ENCODE measurements at regions not wholly inside any gene's neighbourhood (a gene's known extent, or its start where the extent isn't known, plus 50 kb on each side); places are given as distances from the start of the nearest gene placed in this dataset.

GRCh38 chr10:105714728-105715127 lies 1073.6 kb downstream of the SORCS3 start:
- intact Hi-C loops (cut with micrococcal nuclease) = no loop called here
- TF ChIP-seq POLR2AphosphoS5 (IDR thresholded peaks at IDR 0.05; ENCODE audit: insufficient read depth, low read depth, low read length) (no peak), CTCF (IDR thresholded peaks at IDR 0.05; ENCODE audit: extremely low read depth in 1 of 2, insufficient read depth in 1 of 2, low read depth in 1 of 2, low read length in 2 of 2) (no peak), MYC (IDR thresholded peaks at IDR 0.05; ENCODE audit: low read depth, low read length) (no peak), FOS (IDR thresholded peaks at IDR 0.05; ENCODE audit: borderline replicate concordance, insufficient read depth, low read length) (no peak), GATA2 (IDR thresholded peaks at IDR 0.05; ENCODE audit: insufficient read depth, insufficient read length, low read depth, low read length) (no peak)
- dilution Hi-C loops (cut with MboI; ENCODE audit: extremely low pct_ligation_motif_present, low sequenced_read_pairs) = no loop called here
- CTCF ChIA-PET = no interaction called here
- POLR2A ChIA-PET = no interaction called here
- FAIRE-seq (no peak), DNase-seq (ENCODE audit: low read depth, low spot score) (no peak)
- Histone ChIP-seq H3K79me2 (ENCODE audit: control insufficient read depth, insufficient read depth, low read length) (no peaks in the 10 kb centered on the region), H3K27ac (ENCODE audit: insufficient read depth, low read depth, low read length) (no peak overlapping the region), H3K4me3 (replicated peaks in 1 of 3; ENCODE audit: insufficient read depth in 1 of 3, low read depth in 1 of 3, low read length in 3 of 3) (no peak overlapping the region), H3K4me1 (ENCODE audit: control insufficient read depth, extremely low read depth, insufficient read depth, low read length) (no peaks in the 10 kb centered on the region), H3K27me3 (ENCODE audit: control insufficient read depth in 2 of 2, insufficient read depth in 2 of 2, low read length in 2 of 2) (no peaks in the 10 kb centered on the region), H2AFZ (ENCODE audit: low read depth, low read length) (no peak overlapping the region), H3K4me2 (ENCODE audit: insufficient read depth, low read length) (no peak overlapping the region), H3K9me3 (replicated peaks; ENCODE audit: control insufficient read depth, insufficient read depth, low read length) (peaks cover 2% of the 10 kb centered on the region), H3K9ac (replicated peaks; ENCODE audit: extremely low read depth, insufficient read depth, low read length) (no peak overlapping the region), H3K9me1 (replicated peaks; ENCODE audit: control insufficient read depth, extremely low read depth, insufficient read depth, low read length) (no peaks in the 10 kb centered on the region), H4K20me1 (replicated peaks; ENCODE audit: control insufficient read depth, extremely low read depth, insufficient read depth, low read length) (no peaks in the 10 kb centered on the region), H3K36me3 (ENCODE audit: control insufficient read depth in 2 of 2, extremely low read depth in 1 of 2, insufficient read depth in 2 of 2, low read length in 2 of 2) (no peaks in the 10 kb centered on the region)
- no TSS peak for BruUV-seq (replicated peaks)

- CTCF ChIA-PET = no interaction called here
Measured at GRCh38 chr10:105707603-105708002, 1066.5 kb downstream of the SORCS3 start.

More at GRCh38 chr10:105707603-105708002, 1066.5 kb downstream of the SORCS3 start:
- FAIRE-seq (no peak), DNase-seq (ENCODE audit: low read depth, low spot score) (no peak)
- no peak overlapping the region for H3K4me3 ChIP-seq (replicated peaks in 1 of 3; ENCODE audit: insufficient read depth in 1 of 3, low read depth in 1 of 3, low read length in 3 of 3)
- no peak overlapping the region for H2AFZ ChIP-seq (ENCODE audit: low read depth, low read length)
- BruUV-seq (replicated peaks) = no TSS peak
- H3K4me1 ChIP-seq (ENCODE audit: control insufficient read depth, extremely low read depth, insufficient read depth, low read length) = no peaks in the 10 kb centered on the region
- no peak overlapping the region for H3K9ac ChIP-seq (replicated peaks; ENCODE audit: extremely low read depth, insufficient read depth, low read length)
- POLR2A ChIA-PET = no interaction called here
- peaks cover 4% of the 10 kb centered on the region for H3K9me3 ChIP-seq (replicated peaks; ENCODE audit: control insufficient read depth, insufficient read depth, low read length)
- no peaks in the 10 kb centered on the region for H3K79me2 ChIP-seq (ENCODE audit: control insufficient read depth, insufficient read depth, low read length)
- no peaks in the 10 kb centered on the region for H3K36me3 ChIP-seq (ENCODE audit: control insufficient read depth in 2 of 2, extremely low read depth in 1 of 2, insufficient read depth in 2 of 2, low read length in 2 of 2)
- no peak overlapping the region for H3K4me2 ChIP-seq (ENCODE audit: insufficient read depth, low read length)
- H3K27ac ChIP-seq (ENCODE audit: insufficient read depth, low read depth, low read length) = no peak overlapping the region
- H3K9me1 ChIP-seq (replicated peaks; ENCODE audit: control insufficient read depth, extremely low read depth, insufficient read depth, low read length) = no peaks in the 10 kb centered on the region
- no peaks in the 10 kb centered on the region for H4K20me1 ChIP-seq (replicated peaks; ENCODE audit: control insufficient read depth, extremely low read depth, insufficient read depth, low read length)
- intact Hi-C loops (cut with micrococcal nuclease) = no loop called here
- dilution Hi-C loops (cut with MboI; ENCODE audit: extremely low pct_ligation_motif_present, low sequenced_read_pairs) = no loop called here
- no peaks in the 10 kb centered on the region for H3K27me3 ChIP-seq (ENCODE audit: control insufficient read depth in 2 of 2, insufficient read depth in 2 of 2, low read length in 2 of 2)
- TF ChIP-seq POLR2AphosphoS5 (IDR thresholded peaks at IDR 0.05; ENCODE audit: insufficient read depth, low read depth, low read length) = no peak
- no peak for TF ChIP-seq MYC (IDR thresholded peaks at IDR 0.05; ENCODE audit: low read depth, low read length)
- no peak for TF ChIP-seq FOS (IDR thresholded peaks at IDR 0.05; ENCODE audit: borderline replicate concordance, insufficient read depth, low read length)
- TF ChIP-seq, protein P1, sequence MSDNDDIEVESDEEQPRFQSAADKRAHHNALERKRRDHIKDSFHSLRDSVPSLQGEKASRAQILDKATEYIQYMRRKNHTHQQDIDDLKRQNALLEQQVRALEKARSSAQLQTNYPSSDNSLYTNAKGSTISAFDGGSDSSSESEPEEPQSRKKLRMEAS (IDR thresholded peaks at IDR 0.05; ENCODE audit: insufficient read depth, insufficient read length) = no peak
- no peak for TF ChIP-seq EZH2 (IDR thresholded peaks at IDR 0.05; ENCODE audit: borderline replicate concordance, low read depth, low read length, severe bottlenecking)
- TF ChIP-seq POLR2A (IDR thresholded peaks at IDR 0.05; ENCODE audit: low read depth, low read length) = no peak
- TF ChIP-seq GATA2 (IDR thresholded peaks at IDR 0.05; ENCODE audit: insufficient read depth, insufficient read length, low read depth, low read length) = no peak
- TF ChIP-seq JUN (IDR thresholded peaks at IDR 0.05; ENCODE audit: borderline replicate concordance, insufficient read depth, insufficient read length, low read depth) = no peak
- no peak for TF ChIP-seq CTCF (IDR thresholded peaks at IDR 0.05; ENCODE audit: extremely low read depth in 1 of 2, insufficient read depth in 1 of 2, low read depth in 1 of 2, low read length in 2 of 2)

All from endothelial cell of umbilical vein (primary cell).